ENCODE measurements at regions not wholly inside any gene's neighbourhood (a gene's known extent, or its start where the extent isn't known, plus 50 kb on each side); places are given as distances from the start of the nearest gene placed in this dataset.

- TF ChIP-seq CTCF (conservative IDR thresholded peaks at IDR 0.05), result no peak
- no peak for TF ChIP-seq EZH2 (IDR thresholded peaks at IDR 0.05; ENCODE audit: low read depth)
These were observed 111.4 kb downstream of the DACT1 start for GRCh38 chr14:58749066-58749669.
